HCT116 (cell line): ENCODE measurements at regions not wholly inside any gene's neighbourhood (a gene's known extent, or its start where the extent isn't known, plus 50 kb on each side); places are given as distances from the start of the nearest gene placed in this dataset.

Source experiments
- ATAC-seq: fragments of 200-7000 bp; cut with Tn5 transposase; 2 replicates; pipeline ENCODE4 v1.9.1; 2020; ENCODE audit warnings: mild to moderate bottlenecking, moderate library complexity
- BruUV-seq: library from RNA; stranded (reverse); fragments of 400-500 nt; replicated peaks from 2 replicates; lab custom pipeline; 2021; lab: Mats Ljungman, UMichigan
- CTCF ChIA-PET: fragments of 300-600 bp; sonication (Branson Sonifier 250); formaldehyde crosslinking; loops from one replicate; lab custom pipeline; 2021; ENCODE audit warnings: antibody characterized with exemption; lab: Charles Lee
- POLR2A ChIA-PET: fragments of 300-600, 350-600 bp; sonication (Branson Sonifier 250); formaldehyde crosslinking; loops from one replicate; lab custom pipeline; 2021; ENCODE audit warnings: antibody characterized with exemption; lab: Charles Lee
- RAD21 ChIA-PET, 2 experiments: fragments of 300-600 bp; sonication (Branson Sonifier 250); formaldehyde crosslinking; loops; one replicate each; lab custom pipeline; 2023; ENCODE audit warnings: low total read pairs in 2 of 2; ENCODE audit not compliant: uncharacterized antibody in 2 of 2, unreplicated experiment in 2 of 2, low non-redundant PET in 1 of 2; lab: Charles Lee
- DNase-seq: peaks from one replicate; pipeline ENCODE4 v3.0.0-alpha.2; 2010; ENCODE audit warnings: low read depth, low spot score
- H2AFZ ChIP-seq: fragments of 200-600 bp; shearing (Covaris generic), sonication (generic); 2 replicates; pipeline ENCODE4 v1.6.1; 2017; ENCODE audit warnings: low read depth, mixed run types, mixed read lengths, antibody characterized with exemption, low read length; ENCODE audit not compliant: poor library complexity, severe bottlenecking
- H3K27ac ChIP-seq: 2 replicates; pipeline ENCODE4 v1.5.1; 2012; ENCODE audit warnings: low read depth, low read length
- H3K27me3 ChIP-seq: fragments of 200-600 bp; sonication (generic); 2 replicates; pipeline ENCODE4 v1.6.1; 2016; ENCODE audit warnings: mixed run types, low read length, mixed read lengths; ENCODE audit not compliant: insufficient read depth
- H3K36me3 ChIP-seq, 2 experiments: fragments of 200-500 bp in 1 of 2; fragments of 200-600 bp in 1 of 2; sonication (Bioruptor generic) in 1 of 2; sonication (generic) in 1 of 2; 2 replicates each; pipeline versions ENCODE4 v1.5.1 to v1.6.1; 2014 to 2016; ENCODE audit warnings: low read length in 2 of 2, inconsistent platforms in 1 of 2, mixed read lengths in 1 of 2, mixed run types in 1 of 2; ENCODE audit not compliant: insufficient read depth in 2 of 2, control insufficient read depth in 1 of 2
- H3K4me1 ChIP-seq, 2 experiments: fragments of 200-600 bp in 1 of 2; sonication (generic) in 1 of 2; 2 replicates each; pipeline versions ENCODE4 v1.5.1 to v1.6.1; 2012 to 2017; ENCODE audit warnings: low read length in 2 of 2, inconsistent platforms in 1 of 2, mild to moderate bottlenecking in 1 of 2, mixed read lengths in 1 of 2, mixed run types in 1 of 2, moderate library complexity in 1 of 2; ENCODE audit not compliant: insufficient read depth in 2 of 2, control insufficient read depth in 1 of 2
- H3K4me2 ChIP-seq: fragments of 200-600 bp; sonication (generic); 2 replicates; pipeline ENCODE4 v1.6.1; 2017; ENCODE audit warnings: mixed run types, low read length, mixed read lengths
- H3K4me3 ChIP-seq, 2 experiments: fragments of 200-600 bp in 1 of 2; sonication (generic) in 1 of 2; replicated peaks in 1 of 2; 2 replicates each; pipeline ENCODE4 v1.5.1; 2011 to 2016; ENCODE audit warnings: low read length in 2 of 2, control low read depth in 1 of 2, low read depth in 1 of 2, mild to moderate bottlenecking in 1 of 2, mixed read lengths in 1 of 2, mixed run types in 1 of 2
- H3K79me2 ChIP-seq: fragments of 200-600 bp; sonication (generic); 2 replicates; pipeline ENCODE4 v1.6.1; 2017; ENCODE audit warnings: mild to moderate bottlenecking, mixed run types, low read length, moderate library complexity, mixed read lengths; ENCODE audit not compliant: insufficient read depth
- H3K9ac ChIP-seq: fragments of 200-600 bp; sonication (generic); 2 replicates; pipeline ENCODE4 v1.6.1; 2016; ENCODE audit warnings: low read length, mixed read lengths
- H3K9me2 ChIP-seq: fragments of 200-600 bp; sonication (generic), shearing (Covaris generic); 2 replicates; pipeline ENCODE4 v1.6.1; 2017; ENCODE audit warnings: mixed run types, mild to moderate bottlenecking, moderate library complexity; ENCODE audit not compliant: insufficient read depth
- H3K9me3 ChIP-seq, 2 experiments: fragments of 200-500 bp in 1 of 2; fragments of 200-600 bp in 1 of 2; sonication (Bioruptor generic) in 1 of 2; sonication (generic) in 1 of 2; 2 replicates each; pipeline ENCODE4 v1.6.1; 2014 to 2017; ENCODE audit warnings: low read length in 2 of 2, mixed read lengths in 2 of 2, inconsistent platforms in 1 of 2, low read depth in 1 of 2, mild to moderate bottlenecking in 1 of 2, mixed run types in 1 of 2, moderate library complexity in 1 of 2; ENCODE audit not compliant: control insufficient read depth in 1 of 2, insufficient read depth in 1 of 2
- H4K20me1 ChIP-seq: fragments of 200-600 bp; sonication (generic), shearing (Covaris generic); 2 replicates; pipeline ENCODE4 v1.6.1; 2017; ENCODE audit warnings: mixed run types, mild to moderate bottlenecking, moderate library complexity; ENCODE audit not compliant: insufficient read depth
- EGR1 ChIP-seq: IDR thresholded peaks from 2 replicates; pipeline ENCODE4 v1.6.1; 2012; ENCODE audit warnings: low read depth
- ELF1 ChIP-seq: IDR thresholded peaks from 2 replicates; pipeline ENCODE4 v1.6.1; 2012; ENCODE audit warnings: low read depth, borderline replicate concordance
- EZH2phosphoT487 ChIP-seq: fragments of 200-600 bp; IDR thresholded peaks from 2 replicates; pipeline ENCODE4 v1.6.1; 2018; ENCODE audit warnings: antibody characterized with exemption, borderline replicate concordance
- JUND ChIP-seq: IDR thresholded peaks from 2 replicates; pipeline ENCODE4 v1.6.1; 2012
- RAD21 ChIP-seq: IDR thresholded peaks from 2 replicates; pipeline ENCODE4 v1.6.1; 2012; ENCODE audit warnings: low read depth, mild to moderate bottlenecking
- TCF7L2 ChIP-seq: IDR thresholded peaks from 2 replicates; pipeline ENCODE4 v1.7.0; 2011; ENCODE audit warnings: borderline replicate concordance, inconsistent platforms; ENCODE audit not compliant: insufficient read depth, insufficient read length; ENCODE audit errors: extremely low read depth
- ZFX ChIP-seq: fragments of 450-650 bp; IDR thresholded peaks from 2 replicates; pipeline ENCODE4 v1.6.1; 2017
- intact Hi-C: fragments of 100-400 bp; cut with micrococcal nuclease; formaldehyde crosslinking; loops from 2 replicates; pipeline ENCODE4 v1.10.0; 2022
- TF ChIP-seq, protein P1 (sequence below): IDR thresholded peaks from 2 replicates; pipeline ENCODE4 v1.6.1; 2011; ENCODE audit warnings: mild to moderate bottlenecking, low read length, moderate library complexity; ENCODE audit not compliant: insufficient replicate concordance; ENCODE audit errors: extremely low read depth
- TF ChIP-seq, protein P2 (sequence below), 3 experiments: fragments of 200-600 bp in 1 of 3; sonication (generic) in 1 of 3; IDR thresholded peaks in 2 of 3; conservative IDR thresholded peaks in 1 of 3; 2 replicates each; pipeline ENCODE4 v1.5.1; 2012 to 2017; ENCODE audit warnings: low read depth in 2 of 3, low read length in 2 of 3, antibody characterized with exemption in 1 of 3, borderline replicate concordance in 1 of 3, control low read depth in 1 of 3, mild to moderate bottlenecking in 1 of 3, mixed read lengths in 1 of 3, mixed run types in 1 of 3, moderate library complexity in 1 of 3; ENCODE audit not compliant: insufficient read depth in 1 of 3

DNA sequence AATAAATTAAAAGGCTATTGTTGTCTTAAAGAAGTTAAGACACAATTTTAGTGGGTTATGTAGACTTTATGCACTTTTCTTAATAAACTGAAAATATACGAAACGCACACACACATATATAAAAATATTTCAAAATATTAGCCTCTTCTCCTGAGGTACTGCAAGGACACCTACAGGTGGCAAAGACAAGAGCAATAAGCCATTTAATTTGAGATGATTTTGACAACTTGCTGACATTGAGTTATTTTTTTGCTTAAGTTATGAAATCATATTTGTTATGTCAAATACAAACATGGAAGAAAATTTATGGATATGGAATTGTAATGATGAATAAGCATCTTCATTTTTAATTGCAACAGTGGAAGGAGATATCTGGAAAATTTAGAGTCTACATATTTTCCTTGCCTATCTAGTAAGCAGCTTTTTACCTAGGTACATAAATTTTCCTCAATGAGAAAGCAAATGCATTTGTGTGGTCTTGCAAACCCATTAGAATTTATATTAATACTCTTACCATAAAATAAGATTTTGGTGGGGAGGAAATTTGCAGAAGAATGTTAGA is 301.6 kb downstream of the ISL1 start:
- no peaks in the 10 kb centered on the region for H4K20me1 ChIP-seq
- H3K9me2 ChIP-seq: no peaks in the 10 kb centered on the region
- H3K27ac ChIP-seq: no peak overlapping the region
- ATAC-seq (no peak), DNase-seq (no peak)
- H3K79me2 ChIP-seq: no peaks in the 10 kb centered on the region
- H3K27me3 ChIP-seq: no peaks in the 10 kb centered on the region
- BruUV-seq: no TSS peak
- H3K4me3 ChIP-seq: no peak overlapping the region
- ChIA-PET RAD21 (no interaction called here), CTCF (no interaction called here), POLR2A (no interaction called here)
- intact Hi-C loops: loop anchor here (2.0 kb wide), 2 partner anchors 304 to 722 kb away; no protein-coding TSS in a partner anchor
- H3K9me3 ChIP-seq: no peaks in the 10 kb centered on the region
- no peak overlapping the region for H2AFZ ChIP-seq
- no peak overlapping the region for H3K4me2 ChIP-seq
- H3K4me1 ChIP-seq: no peaks in the 10 kb centered on the region
- TF ChIP-seq, protein P1, sequence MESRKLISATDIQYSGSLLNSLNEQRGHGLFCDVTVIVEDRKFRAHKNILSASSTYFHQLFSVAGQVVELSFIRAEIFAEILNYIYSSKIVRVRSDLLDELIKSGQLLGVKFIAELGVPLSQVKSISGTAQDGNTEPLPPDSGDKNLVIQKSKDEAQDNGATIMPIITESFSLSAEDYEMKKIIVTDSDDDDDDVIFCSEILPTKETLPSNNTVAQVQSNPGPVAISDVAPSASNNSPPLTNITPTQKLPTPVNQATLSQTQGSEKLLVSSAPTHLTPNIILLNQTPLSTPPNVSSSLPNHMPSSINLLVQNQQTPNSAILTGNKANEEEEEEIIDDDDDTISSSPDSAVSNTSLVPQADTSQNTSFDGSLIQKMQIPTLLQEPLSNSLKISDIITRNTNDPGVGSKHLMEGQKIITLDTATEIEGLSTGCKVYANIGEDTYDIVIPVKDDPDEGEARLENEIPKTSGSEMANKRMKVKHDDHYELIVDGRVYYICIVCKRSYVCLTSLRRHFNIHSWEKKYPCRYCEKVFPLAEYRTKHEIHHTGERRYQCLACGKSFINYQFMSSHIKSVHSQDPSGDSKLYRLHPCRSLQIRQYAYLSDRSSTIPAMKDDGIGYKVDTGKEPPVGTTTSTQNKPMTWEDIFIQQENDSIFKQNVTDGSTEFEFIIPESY: no peak
- TF ChIP-seq EZH2phosphoT487 (no peak), ELF1 (no peak), JUND (no peak), EGR1 (no peak), TCF7L2 (no peak), ZFX (no peak), RAD21 (peak; percentile 52)
- TF ChIP-seq, protein P2, sequence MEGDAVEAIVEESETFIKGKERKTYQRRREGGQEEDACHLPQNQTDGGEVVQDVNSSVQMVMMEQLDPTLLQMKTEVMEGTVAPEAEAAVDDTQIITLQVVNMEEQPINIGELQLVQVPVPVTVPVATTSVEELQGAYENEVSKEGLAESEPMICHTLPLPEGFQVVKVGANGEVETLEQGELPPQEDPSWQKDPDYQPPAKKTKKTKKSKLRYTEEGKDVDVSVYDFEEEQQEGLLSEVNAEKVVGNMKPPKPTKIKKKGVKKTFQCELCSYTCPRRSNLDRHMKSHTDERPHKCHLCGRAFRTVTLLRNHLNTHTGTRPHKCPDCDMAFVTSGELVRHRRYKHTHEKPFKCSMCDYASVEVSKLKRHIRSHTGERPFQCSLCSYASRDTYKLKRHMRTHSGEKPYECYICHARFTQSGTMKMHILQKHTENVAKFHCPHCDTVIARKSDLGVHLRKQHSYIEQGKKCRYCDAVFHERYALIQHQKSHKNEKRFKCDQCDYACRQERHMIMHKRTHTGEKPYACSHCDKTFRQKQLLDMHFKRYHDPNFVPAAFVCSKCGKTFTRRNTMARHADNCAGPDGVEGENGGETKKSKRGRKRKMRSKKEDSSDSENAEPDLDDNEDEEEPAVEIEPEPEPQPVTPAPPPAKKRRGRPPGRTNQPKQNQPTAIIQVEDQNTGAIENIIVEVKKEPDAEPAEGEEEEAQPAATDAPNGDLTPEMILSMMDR (IDR thresholded peaks at IDR 0.05 in 2 of 3, conservative IDR thresholded peaks at IDR 0.05 in 1 of 3; ENCODE audit: borderline replicate concordance in 1 of 3, insufficient read depth in 1 of 3, low read depth in 2 of 3, low read length in 2 of 3): peak; percentile 23 to 36 (median 35); a peak in 2 of 6 replicates
- no peaks in the 10 kb centered on the region for H3K36me3 ChIP-seq
- no peak overlapping the region for H3K9ac ChIP-seq
